SIG-M5 treated with dmso at 0.1 percent for 504 hours (cell line): ENCODE measurements at regions not wholly inside any gene's neighbourhood (a gene's known extent, or its start where the extent isn't known, plus 50 kb on each side); places are given as distances from the start of the nearest gene placed in this dataset.
"Not testable (repeated sequence)": the region's sequence is repeated elsewhere in the genome, so short reads cannot be mapped to it uniquely, and the experiment has no call there.

Experiments
- DNase-seq: peaks from one replicate; lab custom pipeline; 2025; ENCODE audit not compliant: unreplicated experiment; lab: John Stamatoyannopoulos, UW

DNA sequence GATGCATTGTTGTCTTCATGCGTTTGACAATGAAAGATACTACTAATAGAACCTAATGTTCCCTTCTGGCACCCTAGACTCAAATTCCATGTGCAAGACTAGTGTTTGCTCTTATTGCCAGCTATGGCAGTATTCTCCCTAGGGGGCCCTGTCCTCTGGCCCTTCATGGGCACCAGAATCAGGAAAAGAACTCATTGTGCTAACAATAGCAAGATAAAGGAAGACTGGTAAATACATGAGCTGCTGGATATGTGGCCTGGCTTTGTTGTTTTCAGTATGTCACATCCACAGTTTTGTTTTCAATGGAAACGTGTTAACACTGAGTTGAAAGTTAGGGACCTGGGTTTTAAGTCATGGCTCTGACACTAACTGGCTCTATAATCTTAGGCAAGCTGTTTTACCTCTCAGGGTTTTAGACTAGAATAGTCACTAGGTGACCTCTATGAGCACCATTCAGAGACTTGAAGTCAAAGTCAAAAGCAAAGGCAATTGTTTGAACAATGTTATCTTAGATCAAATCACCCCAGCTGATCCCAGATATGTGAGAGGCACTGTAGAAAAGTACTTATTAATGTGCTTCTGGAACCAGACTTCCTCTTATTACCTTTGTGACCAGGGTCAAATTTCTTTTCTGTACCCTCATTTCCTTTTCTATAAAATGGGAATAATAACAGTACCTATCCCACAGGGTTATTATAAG is 253.7 kb upstream of the DIAPH2 start:
- DNase-seq = no peak

DNA sequence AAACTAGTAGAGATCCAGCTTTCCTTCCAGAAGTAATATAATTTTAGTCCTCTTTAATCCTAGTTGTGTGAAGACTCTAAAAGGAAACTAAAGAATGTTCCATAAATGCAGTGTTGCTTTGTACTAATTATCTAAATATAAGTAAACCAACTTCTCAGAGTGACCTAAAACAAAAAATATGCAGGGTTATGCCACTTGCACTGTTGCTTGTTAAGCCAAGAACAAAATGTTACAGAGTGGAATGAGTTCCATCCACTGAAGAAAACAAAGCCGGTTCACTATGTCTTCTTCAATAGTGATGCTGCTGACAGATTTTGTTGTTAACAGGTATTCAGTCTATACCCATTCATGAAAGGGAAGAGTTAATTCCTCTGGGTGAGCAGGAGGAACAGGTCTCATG is 252.0 kb upstream of the DIAPH2 start:
- DNase-seq = no peak

DNA sequence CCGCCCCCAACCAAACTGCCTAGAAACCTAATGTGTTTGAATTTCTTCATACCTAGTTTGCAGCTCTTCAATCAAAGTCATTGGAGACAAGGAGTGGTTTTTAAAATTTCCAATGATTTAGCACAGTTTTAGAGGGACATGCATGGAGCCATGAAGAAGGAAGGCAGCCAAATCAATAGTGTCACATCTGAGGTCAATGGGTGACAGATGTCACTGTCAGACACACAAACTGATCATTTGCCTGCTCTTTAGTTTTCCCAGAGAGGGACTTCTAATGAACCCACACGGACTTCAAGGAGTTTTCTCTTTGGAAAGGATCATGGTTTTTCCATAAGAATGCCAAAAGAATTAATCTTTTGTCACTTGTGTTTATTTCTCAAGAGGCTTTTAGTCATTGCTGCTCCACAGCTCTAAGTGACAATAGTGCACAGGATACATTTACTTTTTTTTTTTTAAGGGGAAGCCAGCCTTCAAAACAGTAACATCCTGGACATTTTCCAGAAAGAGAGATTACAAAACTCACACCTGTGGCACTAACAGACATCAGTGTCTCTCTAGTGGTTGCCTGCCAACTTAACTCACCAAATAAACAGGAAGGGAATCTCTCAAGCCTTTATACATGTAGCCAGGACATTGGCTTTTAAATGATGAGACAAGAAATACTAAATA is 251.1 kb upstream of the DIAPH2 start:
- no peak for DNase-seq

DNA sequence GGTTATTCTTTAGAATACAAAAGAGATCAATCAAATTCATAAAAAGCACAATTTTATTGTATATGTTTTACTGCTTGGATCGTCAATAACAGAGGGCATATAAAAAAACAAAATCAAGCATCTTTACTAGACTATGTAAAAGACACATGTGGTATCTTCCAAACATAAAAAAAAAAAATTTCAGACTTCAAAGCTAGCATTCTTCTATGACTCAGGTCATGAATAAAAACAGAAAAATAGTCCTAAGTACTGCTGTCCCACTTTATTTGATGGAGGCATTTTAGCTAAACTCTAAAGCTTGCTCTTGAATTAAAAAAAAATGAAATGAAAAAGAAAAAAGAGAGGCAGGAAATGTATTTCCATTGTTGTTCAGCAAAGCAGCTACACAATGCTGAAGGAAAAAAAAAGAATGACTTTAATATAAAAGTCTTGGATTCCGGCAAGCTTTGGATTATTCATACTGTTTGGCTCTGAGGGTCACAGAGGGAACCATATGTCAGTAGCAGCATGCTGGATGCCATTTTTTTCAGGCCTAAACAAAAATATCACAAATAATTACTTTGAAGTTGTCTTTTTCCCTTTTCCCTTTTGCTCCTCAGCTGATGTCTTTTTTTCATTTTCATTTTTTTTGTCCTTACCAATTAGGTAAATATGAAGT is 249.1 kb upstream of the DIAPH2 start:
- no peak for DNase-seq

DNA sequence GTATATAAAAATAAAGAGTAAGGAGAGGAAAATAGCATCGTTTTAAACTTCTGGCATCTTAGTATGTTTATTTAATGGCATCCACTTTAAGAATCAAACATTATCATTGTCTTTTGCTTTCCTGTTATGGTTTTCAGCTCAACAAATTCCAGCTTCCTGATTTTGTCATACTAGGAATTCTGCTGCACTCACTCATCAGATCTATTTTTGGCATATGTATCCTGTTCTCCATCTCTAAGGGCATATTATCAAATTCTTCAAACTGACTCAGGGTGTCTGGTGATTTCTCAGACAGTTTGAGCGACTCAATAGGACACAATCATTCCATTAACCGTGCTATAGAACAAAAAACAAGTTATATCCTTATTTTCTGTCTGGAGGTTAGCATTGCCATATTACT is 248.5 kb upstream of the DIAPH2 start:
- no peak for DNase-seq

DNA sequence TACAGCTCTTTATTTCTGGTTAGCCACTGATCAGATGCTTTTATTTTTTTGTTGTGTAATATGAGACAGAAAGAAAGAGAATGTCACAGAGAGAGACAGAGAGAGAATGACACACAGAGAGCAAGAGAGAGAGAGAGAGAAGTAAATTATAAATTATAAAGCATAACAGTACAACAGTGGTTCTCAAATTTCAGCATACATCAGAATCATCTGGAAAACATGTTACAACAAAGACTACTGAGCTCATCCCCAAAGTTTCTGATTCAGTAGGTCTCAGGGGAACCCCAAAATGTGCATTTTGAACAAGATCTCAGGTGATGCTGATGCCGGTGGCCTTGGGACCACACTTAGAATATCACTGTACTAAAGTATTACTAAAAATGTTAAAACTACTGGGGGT is 245.8 kb upstream of the DIAPH2 start:
- no peak for DNase-seq

DNA sequence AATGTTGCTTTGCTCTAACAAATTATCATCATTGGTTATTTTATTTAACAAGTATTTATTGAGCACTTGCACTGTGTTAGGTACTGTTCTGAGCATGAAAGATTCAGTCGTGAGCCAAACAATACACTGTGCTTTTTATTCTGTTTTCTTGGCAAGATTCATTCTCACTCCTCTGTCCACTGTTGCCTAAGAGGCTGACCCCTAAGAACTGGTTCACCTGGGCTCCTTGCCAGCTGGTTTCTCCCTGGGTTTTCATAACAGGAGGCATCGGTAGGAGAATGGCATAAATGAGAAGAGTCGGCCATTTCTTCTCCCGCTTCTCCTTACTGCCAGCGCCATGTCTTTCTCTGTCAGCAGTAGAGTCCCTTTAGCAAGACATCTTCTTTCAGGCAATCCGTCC is 243.7 kb upstream of the DIAPH2 start:
- DNase-seq = no peak

DNA sequence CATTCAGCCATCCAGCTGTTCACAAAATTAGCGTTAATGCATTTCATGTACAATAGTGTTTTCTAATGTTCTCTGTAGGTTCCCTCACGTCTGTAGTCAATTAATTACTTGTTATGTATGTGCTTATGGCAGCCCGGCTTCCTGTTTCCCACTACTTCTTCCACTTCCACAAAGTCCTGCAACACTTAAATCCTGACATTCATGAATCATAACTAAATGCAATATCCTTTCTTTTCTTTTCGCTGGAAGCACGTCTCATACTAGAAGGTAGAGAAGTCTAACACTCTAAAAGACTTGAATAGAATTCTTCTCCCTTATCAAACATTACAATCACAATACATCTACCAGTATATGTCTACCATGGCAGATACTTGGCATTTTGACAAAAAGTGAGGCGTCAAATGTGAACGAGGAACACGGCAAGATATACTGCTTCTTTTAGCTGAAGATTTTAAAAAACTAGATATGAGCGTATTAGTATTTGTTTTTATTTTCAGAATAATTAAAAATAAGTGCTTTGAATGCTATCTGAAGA is 239.0 kb upstream of the DIAPH2 start:
- no peak for DNase-seq

DNA sequence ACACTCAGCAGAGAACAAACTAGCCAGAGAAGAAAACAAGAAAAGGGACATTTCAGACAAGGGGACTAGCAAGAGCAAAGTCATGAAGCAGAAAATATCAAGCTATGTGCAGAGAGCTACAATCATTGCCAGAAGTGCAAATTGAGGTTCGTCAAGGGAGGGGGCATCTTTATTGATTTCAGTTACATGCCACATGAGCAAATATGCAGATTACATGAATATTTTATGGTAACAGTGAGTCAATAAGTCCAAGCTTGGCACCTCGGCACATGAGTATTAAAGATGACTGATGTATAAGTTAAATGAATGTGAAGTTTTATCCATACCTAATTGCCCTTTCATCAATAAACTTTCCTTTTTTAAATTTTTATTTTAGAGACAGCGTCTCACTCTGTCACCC is 238.1 kb upstream of the DIAPH2 start:
- no peak for DNase-seq

DNA sequence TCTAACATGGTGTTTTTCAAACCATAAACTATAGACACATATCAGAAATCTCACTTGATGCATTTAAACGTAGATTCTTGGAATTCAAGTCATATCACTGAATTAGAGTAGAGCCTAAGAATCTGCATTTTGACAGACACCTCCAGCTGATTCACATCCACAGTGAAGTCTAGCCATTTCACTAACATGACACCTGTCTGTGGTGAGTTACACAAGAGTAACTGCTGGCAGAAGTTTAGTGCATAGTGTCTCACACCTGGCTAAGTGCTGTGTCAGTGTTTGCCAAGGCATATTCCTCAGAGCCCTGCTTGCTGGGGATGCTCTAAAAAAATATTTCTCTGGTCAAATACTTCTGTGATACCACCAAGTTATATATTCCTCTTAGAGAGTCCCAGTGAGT is 237.5 kb upstream of the DIAPH2 start:
- no peak for DNase-seq

DNA sequence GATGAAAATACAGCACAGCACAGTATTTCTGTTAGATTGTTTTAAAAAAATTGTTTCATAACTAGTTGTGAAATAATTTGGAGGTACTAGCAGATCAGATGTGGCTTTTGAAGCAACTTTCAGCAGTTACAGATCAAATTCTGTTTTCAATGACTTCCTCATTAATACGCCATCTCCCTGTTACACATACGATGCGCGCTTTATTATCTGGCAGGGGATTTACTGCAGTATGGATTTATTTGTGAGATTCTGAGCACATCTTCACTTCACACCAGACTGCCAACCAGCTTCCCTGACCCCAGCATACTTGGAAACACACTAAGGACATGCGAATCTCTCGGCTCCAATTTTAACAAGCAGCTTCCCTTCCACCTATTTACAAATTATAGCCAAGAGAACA is 235.5 kb upstream of the DIAPH2 start:
- no peak for DNase-seq

DNA sequence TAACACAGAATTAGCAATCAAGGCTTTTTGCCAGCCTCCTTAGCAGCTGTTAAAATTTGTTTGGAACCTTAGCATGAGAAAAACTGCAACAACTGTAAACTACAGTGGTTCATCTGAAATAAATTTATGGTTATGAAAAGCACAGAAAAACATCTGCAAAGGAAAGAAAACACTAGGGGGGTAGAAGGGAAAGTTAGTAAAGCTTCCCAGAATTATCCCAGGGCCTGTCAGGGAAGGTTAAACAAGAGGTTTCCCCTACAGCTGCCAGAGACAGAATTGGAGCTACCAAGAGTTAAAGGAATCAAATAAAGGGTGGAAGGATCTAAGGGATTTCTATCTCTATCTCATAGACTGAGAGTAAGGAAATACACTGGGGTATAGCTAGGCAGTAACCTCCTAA is 234.7 kb upstream of the DIAPH2 start:
- DNase-seq = no peak

DNA sequence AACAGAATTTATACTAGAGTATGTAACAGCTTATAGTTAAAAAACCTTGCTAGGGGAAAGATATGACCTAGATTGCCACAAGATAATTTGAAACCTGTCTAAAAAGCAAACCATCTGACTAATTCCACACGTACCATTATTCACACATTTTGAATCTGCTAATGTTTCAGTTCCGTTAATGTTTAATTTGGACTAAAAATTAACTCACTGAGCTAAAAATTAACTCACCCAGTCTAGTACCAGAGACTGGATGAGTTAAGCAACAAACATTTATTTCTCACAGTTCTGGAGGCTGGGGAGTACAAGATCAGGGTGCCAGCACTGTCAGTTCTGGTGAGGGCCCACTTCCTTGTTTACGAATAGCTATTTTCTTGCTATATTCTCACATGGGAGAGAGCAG is 231.5 kb upstream of the DIAPH2 start:
- no peak for DNase-seq

DNA sequence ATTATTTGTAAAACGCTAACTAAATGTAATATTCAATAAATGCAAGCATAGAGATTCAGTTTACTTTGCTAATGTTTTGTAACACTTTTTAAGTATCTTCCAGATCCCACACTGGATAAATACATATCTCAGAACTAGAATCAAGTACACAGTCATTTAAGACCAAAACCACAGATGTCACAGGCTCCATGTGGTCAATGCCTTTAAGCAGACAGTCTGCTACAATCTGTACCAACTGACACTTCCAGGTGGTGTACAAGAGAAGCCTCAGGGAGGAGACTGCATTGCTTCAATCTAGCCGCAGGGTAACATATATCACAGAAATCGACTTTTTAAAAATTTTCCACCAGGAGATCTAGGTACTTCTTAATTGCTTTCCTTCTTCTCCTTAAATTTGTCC is 229.6 kb upstream of the DIAPH2 start:
- DNase-seq = no peak

DNA sequence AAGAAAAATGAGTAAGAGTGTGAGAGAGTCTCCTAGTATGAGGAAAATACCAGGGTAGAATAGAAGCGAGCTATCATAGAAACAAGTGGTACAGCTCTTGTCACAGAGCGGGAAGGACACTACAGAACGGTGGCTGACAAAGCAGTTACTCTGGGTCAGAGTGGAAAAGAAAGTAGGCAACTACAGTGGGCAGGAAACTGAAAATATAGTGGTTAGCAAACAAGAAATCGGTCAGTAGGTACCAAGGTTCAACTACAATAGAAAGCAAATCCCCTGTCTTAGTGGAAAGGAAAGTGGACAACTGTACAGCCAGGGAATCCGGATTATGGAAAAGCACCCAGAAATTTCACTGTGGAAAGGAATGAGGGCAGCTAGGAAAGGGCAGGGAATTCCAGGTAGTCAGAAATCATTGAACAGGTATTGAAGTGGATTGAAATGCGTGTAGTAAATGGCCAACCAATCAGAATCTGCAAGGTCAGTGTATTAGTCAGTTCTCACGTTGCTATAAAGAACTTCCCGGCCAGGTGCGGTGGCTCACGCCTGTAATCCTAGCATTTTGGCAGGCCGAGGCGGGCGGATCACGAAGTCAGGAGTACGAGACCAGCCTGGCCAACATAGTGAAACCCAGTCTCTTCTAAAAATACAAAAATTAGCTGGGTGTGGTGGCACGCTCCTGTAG is 219.6 kb upstream of the DIAPH2 start:
- DNase-seq = no peak

DNA sequence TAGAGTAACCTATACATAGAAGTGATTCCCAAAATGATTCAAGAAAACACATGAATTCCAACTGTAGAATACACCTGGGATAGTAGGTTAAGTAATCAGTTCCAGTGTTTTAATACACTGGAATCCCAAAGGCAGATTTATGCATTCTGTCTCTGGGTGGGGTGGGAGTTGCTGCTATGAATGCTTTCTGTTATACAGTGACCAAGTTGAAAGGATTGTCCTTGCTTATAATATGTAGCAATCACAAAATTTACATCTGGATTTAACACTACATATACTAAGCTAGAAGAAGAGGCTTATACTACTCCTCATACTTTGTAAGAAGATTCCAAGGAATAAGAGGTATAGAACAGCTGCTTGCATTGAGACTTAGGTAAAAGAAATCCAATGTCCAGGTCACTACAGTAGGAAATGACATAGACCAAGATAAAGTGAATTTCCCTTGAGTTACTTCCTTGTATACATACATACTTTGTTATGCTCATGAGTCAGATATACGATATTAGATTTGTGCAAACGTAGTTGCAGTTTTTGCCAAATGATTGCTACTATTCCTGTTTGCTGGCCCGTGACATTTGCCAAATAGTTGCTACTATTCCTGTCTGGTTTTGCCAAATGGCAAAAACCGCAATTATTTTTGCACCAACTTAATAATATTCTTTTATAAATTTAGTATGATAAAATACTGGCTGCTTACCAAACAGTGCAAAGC is 210.5 kb upstream of the DIAPH2 start:
- no peak for DNase-seq

DNA sequence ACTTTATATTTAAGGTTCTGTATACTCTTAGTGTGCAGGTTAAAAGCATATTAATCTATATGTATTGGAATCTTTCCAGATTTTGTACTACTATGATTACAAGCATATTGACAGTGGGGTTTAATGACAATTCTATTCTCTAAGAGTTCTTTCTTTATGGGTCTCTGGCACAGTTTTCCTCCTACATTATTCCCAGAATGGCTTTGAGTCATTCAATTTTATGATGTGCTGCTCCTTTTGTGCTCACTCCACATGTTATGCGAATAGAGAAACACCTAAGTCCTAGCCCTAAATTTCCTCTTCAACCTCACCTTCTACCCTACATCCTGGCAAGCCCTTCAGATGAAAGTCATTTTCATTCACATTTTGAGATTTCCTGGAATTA is 209.9 kb upstream of the DIAPH2 start:
- no peak for DNase-seq

DNA sequence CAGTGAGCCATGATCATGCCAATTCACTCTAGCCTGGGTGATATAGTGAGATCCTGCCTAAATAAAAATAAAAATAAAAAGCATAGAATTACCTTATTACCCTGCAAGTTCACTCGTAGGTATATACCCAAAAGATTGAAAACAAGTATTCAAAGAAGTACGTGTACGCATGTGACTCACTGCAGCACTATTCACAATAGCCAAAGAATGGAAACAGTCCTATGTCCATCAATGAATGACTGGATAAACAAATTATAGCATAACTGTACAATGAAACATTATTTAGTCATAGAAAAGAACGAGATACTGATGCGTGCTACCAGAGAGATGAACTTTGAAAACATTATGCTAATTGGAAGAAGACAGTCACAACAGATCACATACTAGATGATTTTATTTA is 204.6 kb upstream of the DIAPH2 start:
- DNase-seq = no peak

DNA sequence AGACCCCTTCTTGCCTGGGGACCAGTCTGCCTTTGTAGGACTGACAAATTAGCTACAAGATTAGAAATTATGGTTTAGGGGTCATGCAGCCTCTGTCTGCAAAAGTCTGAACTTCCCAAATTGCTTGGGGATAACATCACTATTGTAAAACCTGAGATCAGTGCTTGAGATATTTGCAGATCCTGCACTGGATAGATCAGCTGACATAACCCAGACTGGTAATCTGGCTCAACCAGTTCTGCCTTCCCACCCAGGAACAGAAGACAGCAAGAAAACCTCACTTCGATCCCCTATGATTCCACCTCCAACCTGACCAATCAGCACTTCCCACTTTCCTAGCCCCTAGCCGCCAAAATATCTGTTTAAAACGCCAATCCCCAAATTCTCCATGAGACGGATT is 202.8 kb upstream of the DIAPH2 start:
- DNase-seq = no peak

DNA sequence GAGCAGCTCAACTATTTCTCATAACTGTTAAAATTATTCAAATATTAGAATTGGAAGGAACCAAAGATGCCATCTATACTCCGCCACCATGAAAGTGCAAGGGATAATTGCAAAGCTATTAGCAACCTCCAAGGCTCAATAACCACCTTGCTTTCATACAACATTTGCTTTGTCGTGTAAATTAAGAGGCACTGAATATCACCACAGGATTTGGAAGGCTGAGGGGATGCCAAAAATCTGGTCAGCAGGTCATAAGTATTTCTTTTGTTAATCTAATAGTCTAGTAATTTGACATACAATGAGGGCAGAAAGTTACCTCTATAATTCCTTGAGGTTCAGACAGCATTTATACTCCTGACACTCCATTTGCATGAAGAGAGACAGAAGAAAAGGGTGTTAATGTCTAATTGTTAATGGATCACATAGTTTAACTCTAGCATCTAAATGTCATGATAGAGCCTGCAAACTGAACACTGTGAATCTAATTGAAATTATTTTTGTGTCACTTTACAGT is 200.9 kb upstream of the DIAPH2 start:
- no peak for DNase-seq

DNA sequence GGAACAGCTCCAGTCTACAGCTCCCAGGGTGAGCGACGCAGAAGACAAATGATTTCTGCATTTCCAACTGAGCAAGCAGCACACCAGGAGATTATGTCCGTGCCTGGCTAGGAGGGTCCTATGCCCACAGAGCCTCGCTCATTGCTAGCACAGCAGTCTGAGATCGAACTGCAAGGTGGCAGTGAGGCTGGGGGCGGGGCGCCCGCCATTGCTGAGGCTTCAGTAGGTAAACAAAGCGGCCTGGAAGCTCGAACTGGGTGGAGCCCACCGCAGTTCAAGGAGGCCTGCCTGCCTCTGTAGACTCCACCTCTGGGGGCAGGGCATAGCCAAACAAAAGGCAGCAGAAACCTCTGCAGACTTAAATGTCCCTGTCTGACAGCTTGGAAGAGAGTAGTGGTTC is 198.0 kb upstream of the DIAPH2 start:
- DNase-seq = not testable (repeated sequence)
